Neural cell (in vitro differentiated cells): ENCODE measurements at regions not wholly inside any gene's neighbourhood (a gene's known extent, or its start where the extent isn't known, plus 50 kb on each side); places are given as distances from the start of the nearest gene placed in this dataset.

Experiments used
- H2AFZ ChIP-seq: fragments of 200-600, 300-800 bp; sonication (generic), shearing (Covaris generic); 2 replicates; pipeline ENCODE4 v1.6.0; 2014; ENCODE audit warnings: low read depth, mild to moderate bottlenecking, antibody characterized with exemption, low read length, moderate library complexity
- H3F3A ChIP-seq: fragments of 200-600 bp; shearing (Covaris generic); 2 replicates; pipeline ENCODE4 v1.6.1; 2016; ENCODE audit warnings: mild to moderate bottlenecking, moderate library complexity, mixed read lengths, antibody characterized with exemption, low read length; ENCODE audit not compliant: insufficient read depth, poor library complexity, severe bottlenecking
- H3K27ac ChIP-seq: fragments of 200-600, 300-800 bp; sonication (generic), shearing (Covaris generic); 2 replicates; pipeline ENCODE4 v1.5.1; 2014; ENCODE audit warnings: mild to moderate bottlenecking, low read length, moderate library complexity
- H3K27me3 ChIP-seq: fragments of 300-800, 200-600 bp; sonication (generic), shearing (Covaris generic); 2 replicates; pipeline ENCODE4 v1.6.0; 2014; ENCODE audit warnings: mild to moderate bottlenecking, low read depth, low read length, moderate library complexity; ENCODE audit not compliant: insufficient read depth
- H3K36me3 ChIP-seq: fragments of 300-800, 200-600 bp; sonication (generic), shearing (Covaris generic); 2 replicates; pipeline ENCODE4 v1.5.1; 2014; ENCODE audit warnings: mild to moderate bottlenecking, antibody characterized with exemption, low read length, moderate library complexity; ENCODE audit not compliant: insufficient read depth
- H3K4me2 ChIP-seq: fragments of 300-800, 200-600 bp; sonication (generic), shearing (Covaris generic); 2 replicates; pipeline ENCODE4 v1.6.0; 2014; ENCODE audit warnings: mild to moderate bottlenecking, low read length
- H3K4me3 ChIP-seq: fragments of 300-800, 200-600 bp; sonication (generic), shearing (Covaris generic); 2 replicates; pipeline ENCODE4 v1.5.1; 2014; ENCODE audit warnings: mild to moderate bottlenecking, low read length, moderate library complexity
- H3K79me2 ChIP-seq: fragments of 200-600 bp; shearing (Covaris generic); replicated peaks from 2 replicates; pipeline ENCODE4 v1.6.0; 2014; ENCODE audit warnings: mild to moderate bottlenecking, low read length, moderate library complexity; ENCODE audit not compliant: insufficient read depth
- H3K9ac ChIP-seq: fragments of 300-800, 200-600 bp; sonication (generic), shearing (Covaris generic); 2 replicates; pipeline ENCODE4 v1.6.1; 2016; ENCODE audit warnings: mild to moderate bottlenecking, low read length, mixed read lengths
- H3K9me2 ChIP-seq: fragments of 200-600 bp; shearing (Covaris generic); 2 replicates; pipeline ENCODE4 v1.6.1; 2016; ENCODE audit warnings: mild to moderate bottlenecking, low read length, mixed read lengths; ENCODE audit not compliant: insufficient read depth
- H3K9me3 ChIP-seq: fragments of 200-600, 300-800 bp; sonication (generic), shearing (Covaris generic); 2 replicates; pipeline ENCODE4 v1.6.1; 2016; ENCODE audit warnings: mild to moderate bottlenecking, mixed run types, low read length, moderate library complexity, mixed read lengths
- H4K20me1 ChIP-seq: fragments of 200-600 bp; shearing (Covaris generic); 2 replicates; pipeline ENCODE4 v1.6.1; 2016; ENCODE audit warnings: mild to moderate bottlenecking, mixed run types; ENCODE audit not compliant: insufficient read depth
- CTCF ChIP-seq: fragments of 450-650 bp; IDR thresholded peaks from 2 replicates; pipeline ENCODE4 v1.5.1; 2014; ENCODE audit warnings: antibody characterized with exemption, mild to moderate bottlenecking, moderate library complexity; ENCODE audit not compliant: poor library complexity, severe bottlenecking
- EP300 ChIP-seq: fragments of 450-650 bp; conservative IDR thresholded peaks from 2 replicates; pipeline ENCODE4 v1.6.1; 2014; ENCODE audit warnings: antibody characterized with exemption, mild to moderate bottlenecking, moderate library complexity; ENCODE audit not compliant: poor library complexity, severe bottlenecking
- EZH2 ChIP-seq: fragments of 200-600, 300-800 bp; shearing (Covaris generic), sonication (generic); IDR thresholded peaks from 2 replicates; pipeline ENCODE4 v1.6.1; 2014; ENCODE audit warnings: antibody characterized with exemption, low read length, borderline replicate concordance, mild to moderate bottlenecking; ENCODE audit not compliant: insufficient read depth, poor library complexity, severe bottlenecking
- MXI1 ChIP-seq: fragments of 450-650 bp; conservative IDR thresholded peaks from 2 replicates; pipeline ENCODE4 v1.6.1; 2014; ENCODE audit warnings: antibody characterized with exemption, mild to moderate bottlenecking; ENCODE audit not compliant: poor library complexity, severe bottlenecking
- POLR2AphosphoS5 ChIP-seq: IDR thresholded peaks from 2 replicates; pipeline ENCODE4 v1.6.1; 2012
- RAD21 ChIP-seq: fragments of 450-650 bp; conservative IDR thresholded peaks from 2 replicates; pipeline ENCODE4 v1.6.1; 2014; ENCODE audit warnings: antibody characterized with exemption, mild to moderate bottlenecking, moderate library complexity
- REST ChIP-seq: IDR thresholded peaks from 2 replicates; pipeline ENCODE4 v1.6.1; 2012; ENCODE audit warnings: borderline replicate concordance
- SMC3 ChIP-seq: fragments of 450-650 bp; conservative IDR thresholded peaks from 2 replicates; pipeline ENCODE4 v1.6.1; 2014; ENCODE audit warnings: antibody characterized with exemption, mild to moderate bottlenecking, moderate library complexity; ENCODE audit not compliant: poor library complexity
- TAF1 ChIP-seq: IDR thresholded peaks from 2 replicates; pipeline ENCODE4 v1.6.1; 2012; ENCODE audit warnings: low read depth

GRCh38 chr17:21532763-21533385 is 156.7 kb downstream of the KCNJ12 start:
- Histone ChIP-seq H4K20me1 (no peaks in the 10 kb centered on the region), H3K36me3 (no peaks in the 10 kb centered on the region), H2AFZ (no peak overlapping the region), H3K9me2 (no peaks in the 10 kb centered on the region), H3F3A (no peaks in the 10 kb centered on the region), H3K4me3 (no peak overlapping the region), H3K27me3 (no peaks in the 10 kb centered on the region), H3K27ac (no peak overlapping the region), H3K9me3 (no peaks in the 10 kb centered on the region), H3K4me2 (no peak overlapping the region), H3K79me2 (no peaks in the 10 kb centered on the region), H3K9ac (no peak overlapping the region)
- TF ChIP-seq EZH2 (no peak), CTCF (no peak), REST (no peak), TAF1 (no peak), SMC3 (no peak), POLR2AphosphoS5 (no peak), MXI1 (no peak), RAD21 (no peak), EP300 (no peak)

GRCh38 chr17:21535686-21536375 is 156.5 kb upstream of the KCNJ18 start:
- no peaks in the 10 kb centered on the region for H3K9me3 ChIP-seq
- H2AFZ ChIP-seq, result no peak overlapping the region
- no peak overlapping the region for H3K27ac ChIP-seq
- H3K4me2 ChIP-seq, result no peak overlapping the region
- H3K79me2 ChIP-seq, result no peaks in the 10 kb centered on the region
- H4K20me1 ChIP-seq, result no peaks in the 10 kb centered on the region
- no peak overlapping the region for H3K4me3 ChIP-seq
- no peaks in the 10 kb centered on the region for H3F3A ChIP-seq
- TF ChIP-seq SMC3, result no peak
- TF ChIP-seq REST, result no peak
- no peak for TF ChIP-seq EP300
- TF ChIP-seq EZH2, result no peak
- TF ChIP-seq TAF1, result no peak
- no peak for TF ChIP-seq RAD21
- TF ChIP-seq MXI1, result no peak
- no peak for TF ChIP-seq CTCF
- TF ChIP-seq POLR2AphosphoS5, result no peak
- H3K36me3 ChIP-seq, result no peaks in the 10 kb centered on the region
- no peak overlapping the region for H3K9ac ChIP-seq
- no peaks in the 10 kb centered on the region for H3K9me2 ChIP-seq
- H3K27me3 ChIP-seq, result no peaks in the 10 kb centered on the region
